SU-DHL-6 (cell line): ENCODE measurements at regions not wholly inside any gene's neighbourhood (a gene's known extent, or its start where the extent isn't known, plus 50 kb on each side); places are given as distances from the start of the nearest gene placed in this dataset.

Experiments
- EZH2phosphoT487 ChIP-seq: fragments of 200-600 bp; sonication (generic), shearing (Covaris generic); conservative IDR thresholded peaks from 2 replicates; pipeline ENCODE4 v1.6.1; 2018; ENCODE audit warnings: mild to moderate bottlenecking, antibody characterized with exemption, low read length, moderate library complexity, mixed read lengths
- TF ChIP-seq, protein P1 (sequence below): fragments of 200-600 bp; sonication (generic); IDR thresholded peaks from one replicate; pipeline ENCODE4 v1.5.1; 2017; ENCODE audit warnings: antibody characterized with exemption, mild to moderate bottlenecking, low read length, moderate library complexity; ENCODE audit not compliant: insufficient read depth, poor library complexity, severe bottlenecking

DNA sequence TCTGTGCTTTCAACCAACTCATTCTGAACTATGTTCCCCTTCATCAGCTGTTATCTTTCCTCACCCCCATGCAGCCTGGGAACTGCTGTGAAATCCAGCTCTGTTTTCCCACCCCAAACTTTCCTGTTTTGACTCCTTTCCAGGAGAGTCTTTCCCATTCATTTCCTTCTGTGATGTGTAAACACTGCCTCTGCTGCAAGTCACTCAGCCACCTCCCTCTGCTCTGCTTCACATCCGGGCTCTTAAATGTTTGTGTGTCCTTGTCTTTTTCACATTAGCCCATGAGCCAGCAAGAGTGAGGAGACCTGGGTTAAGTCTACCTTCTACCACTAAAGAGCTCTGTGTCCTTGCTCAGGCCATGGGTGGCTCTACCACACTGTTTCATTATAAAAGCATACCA lies 137.5 kb downstream of the ICE1 start:
- TF ChIP-seq, protein P1, sequence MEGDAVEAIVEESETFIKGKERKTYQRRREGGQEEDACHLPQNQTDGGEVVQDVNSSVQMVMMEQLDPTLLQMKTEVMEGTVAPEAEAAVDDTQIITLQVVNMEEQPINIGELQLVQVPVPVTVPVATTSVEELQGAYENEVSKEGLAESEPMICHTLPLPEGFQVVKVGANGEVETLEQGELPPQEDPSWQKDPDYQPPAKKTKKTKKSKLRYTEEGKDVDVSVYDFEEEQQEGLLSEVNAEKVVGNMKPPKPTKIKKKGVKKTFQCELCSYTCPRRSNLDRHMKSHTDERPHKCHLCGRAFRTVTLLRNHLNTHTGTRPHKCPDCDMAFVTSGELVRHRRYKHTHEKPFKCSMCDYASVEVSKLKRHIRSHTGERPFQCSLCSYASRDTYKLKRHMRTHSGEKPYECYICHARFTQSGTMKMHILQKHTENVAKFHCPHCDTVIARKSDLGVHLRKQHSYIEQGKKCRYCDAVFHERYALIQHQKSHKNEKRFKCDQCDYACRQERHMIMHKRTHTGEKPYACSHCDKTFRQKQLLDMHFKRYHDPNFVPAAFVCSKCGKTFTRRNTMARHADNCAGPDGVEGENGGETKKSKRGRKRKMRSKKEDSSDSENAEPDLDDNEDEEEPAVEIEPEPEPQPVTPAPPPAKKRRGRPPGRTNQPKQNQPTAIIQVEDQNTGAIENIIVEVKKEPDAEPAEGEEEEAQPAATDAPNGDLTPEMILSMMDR = no peak
- no peak for TF ChIP-seq EZH2phosphoT487
